NCI-H69 (cell line): ENCODE measurements at regions not wholly inside any gene's neighbourhood (a gene's known extent, or its start where the extent isn't known, plus 50 kb on each side); places are given as distances from the start of the nearest gene placed in this dataset.
A peak's percentile ranks its signal among the peaks of the same experiment; 100 is the strongest.

ENCODE experiments used
- DNase-seq: peaks from one replicate; lab custom pipeline; 2025; lab: John Stamatoyannopoulos, UW

DNA sequence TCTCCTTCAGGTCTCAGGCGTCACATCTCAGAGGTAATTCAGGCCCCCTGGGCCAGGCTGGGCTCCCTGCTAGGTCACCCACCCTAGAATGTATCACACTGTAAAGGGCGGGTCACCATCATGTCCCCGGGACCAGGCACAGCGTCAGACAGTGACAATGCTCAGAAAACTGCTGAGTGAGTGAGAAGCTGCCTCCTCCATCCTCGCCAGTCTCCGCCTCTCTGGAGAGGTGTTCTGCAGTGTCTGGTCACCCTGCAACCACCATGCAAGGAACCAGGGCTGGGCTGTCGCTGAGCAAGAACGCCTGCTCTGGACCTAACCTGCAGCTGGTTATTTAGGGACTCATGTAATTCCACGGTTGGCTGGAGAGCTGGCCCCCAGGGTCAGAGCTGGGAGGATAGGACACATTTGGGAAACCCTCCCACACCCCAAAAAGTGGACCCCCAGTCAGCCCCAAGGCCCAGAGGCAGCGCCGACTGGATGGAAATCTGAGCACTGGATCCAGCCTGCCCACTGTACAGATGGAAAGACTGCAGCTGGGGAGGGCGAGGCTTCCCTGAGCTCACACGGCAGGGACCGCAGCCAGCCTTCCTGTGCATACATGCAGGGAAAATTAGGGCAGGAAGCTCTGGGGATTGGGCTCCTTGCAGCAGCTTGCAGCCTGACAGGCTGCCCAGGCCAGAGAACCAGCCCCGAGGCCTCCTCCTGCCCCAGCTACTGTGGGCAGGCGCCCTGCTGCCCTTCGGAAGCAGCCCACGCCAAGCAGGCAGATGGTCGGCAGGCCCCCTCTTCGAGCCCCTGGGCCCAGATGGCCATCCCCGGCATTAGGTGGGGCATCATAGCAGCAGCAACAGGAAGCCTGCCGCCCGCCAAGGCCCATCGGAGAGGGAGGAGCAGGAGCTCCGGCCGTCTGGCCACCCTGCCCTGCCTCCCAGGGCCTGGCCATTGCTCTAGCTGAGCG, 105.4 kb upstream of the ZMIZ1 start:
- DNase-seq: peak; percentile 24

DNA sequence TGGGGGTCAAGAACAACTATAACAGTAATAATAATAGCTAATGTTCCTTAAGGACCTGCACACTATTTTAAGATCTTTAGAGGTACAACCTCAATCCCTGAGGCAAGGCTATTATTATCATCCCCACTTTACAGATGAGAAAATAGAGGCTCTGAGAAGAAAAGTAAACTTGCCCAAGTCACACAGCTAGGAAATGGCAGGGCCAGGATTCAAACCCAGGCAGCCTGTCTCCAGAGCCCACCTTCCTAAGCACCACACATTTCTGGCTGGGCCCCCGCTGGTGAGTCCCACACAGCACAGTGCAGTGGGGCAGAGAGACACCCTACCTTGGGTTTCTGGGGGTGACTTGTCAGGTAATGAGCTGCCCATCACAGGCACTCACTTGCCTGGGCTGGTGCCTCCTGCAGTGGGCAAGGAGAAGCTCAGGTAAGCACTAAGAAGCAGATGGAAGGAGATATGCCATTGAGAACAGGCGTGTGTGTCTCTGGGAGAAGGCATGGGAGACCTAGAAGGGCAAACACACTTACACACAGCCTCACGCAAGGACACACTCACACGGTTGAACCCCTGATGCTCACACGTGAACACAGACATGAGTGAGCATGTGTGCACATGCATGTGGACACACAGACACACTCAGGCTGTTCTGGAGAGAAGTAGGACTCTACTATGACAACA, 104.4 kb upstream of the ZMIZ1 start:
- DNase-seq: peak; percentile 23

GRCh38 chr10:78964952-78965633, 103.7 kb upstream of the ZMIZ1 start:
- DNase-seq: peak; percentile 78

GRCh38 chr10:78966182-78966787, 102.5 kb upstream of the ZMIZ1 start:
- peak; percentile 6 for DNase-seq

DNA sequence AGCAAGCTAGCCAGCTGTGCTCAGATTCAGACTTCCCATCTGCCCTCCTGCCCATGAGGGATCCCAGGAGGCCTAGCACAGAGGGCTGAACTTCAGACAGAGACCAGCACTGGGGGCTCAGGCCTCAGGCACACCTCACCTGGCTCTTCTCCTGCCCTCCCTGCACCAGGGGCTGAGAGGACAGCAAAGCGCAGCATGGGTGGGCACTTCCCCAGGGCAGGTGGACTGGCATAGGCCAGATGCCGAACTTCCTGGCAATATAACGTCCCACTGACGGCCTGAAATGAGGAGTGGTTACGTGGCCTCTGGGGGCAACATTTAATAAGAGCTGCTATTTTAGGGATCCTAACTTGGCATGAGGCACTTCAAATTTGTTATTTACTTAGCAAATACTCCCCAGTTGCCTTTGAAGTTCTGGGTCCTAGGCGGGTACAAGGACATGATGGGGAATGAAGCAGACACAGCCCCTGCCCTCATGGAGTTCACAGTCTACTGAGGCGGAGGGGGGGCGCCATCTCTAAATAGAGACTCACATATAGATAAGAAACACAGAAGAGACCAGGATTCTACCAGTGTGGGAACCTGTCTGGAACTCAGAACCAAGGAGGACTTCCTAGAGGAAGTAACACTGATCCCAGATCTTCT, 101.8 kb upstream of the ZMIZ1 start:
- no peak for DNase-seq

DNA sequence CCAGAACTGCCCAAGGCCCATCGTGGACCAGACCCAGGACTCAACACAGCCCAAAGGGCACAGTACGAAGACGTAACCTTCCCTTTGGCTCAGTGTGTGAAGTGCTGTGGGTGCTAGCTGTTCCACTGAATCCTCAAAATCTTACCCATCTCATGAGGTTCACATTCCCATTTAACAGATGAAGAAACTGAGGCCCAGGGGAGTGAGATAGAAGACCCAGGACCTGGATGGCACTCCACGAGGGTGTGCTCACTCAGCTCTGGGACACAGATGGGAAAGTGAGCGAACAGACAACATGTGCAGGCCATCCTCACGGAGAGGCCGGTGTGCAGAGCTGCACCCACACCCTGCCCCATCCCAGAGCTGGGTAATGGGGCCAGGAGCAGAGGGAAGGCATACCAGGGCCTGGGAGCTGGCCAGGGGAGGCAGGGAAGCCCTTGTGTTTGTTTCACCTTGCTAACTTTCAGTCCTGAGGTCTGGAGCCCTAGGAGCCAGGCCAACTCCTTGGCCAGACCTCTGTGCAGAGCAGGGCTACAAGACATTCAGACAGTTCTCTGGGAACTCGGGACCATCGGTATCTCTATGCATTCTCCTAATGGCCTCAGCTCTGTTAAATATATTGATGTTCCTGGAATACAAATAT, 100.3 kb upstream of the ZMIZ1 start:
- DNase-seq: no peak

DNA sequence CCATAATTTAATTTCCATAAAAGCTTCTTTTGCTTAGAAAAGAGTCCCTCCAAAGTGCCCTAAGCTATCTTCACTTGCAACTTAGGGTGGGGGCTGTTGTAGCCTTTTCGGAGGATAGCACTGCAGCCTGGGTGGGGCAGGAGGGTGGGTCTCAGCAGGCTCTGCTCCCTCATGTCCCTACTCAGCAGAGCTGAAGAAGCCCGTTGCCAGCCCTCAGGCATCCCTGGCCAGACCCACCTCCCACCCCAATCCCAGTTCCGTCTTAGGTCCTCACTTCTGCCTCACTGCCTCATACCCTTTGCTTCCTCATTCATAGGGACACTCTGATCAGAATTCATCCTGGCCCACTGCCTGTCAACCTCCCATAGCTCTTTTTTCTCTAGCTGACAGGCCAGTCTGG, 99.8 kb upstream of the ZMIZ1 start:
- DNase-seq: no peak

DNA sequence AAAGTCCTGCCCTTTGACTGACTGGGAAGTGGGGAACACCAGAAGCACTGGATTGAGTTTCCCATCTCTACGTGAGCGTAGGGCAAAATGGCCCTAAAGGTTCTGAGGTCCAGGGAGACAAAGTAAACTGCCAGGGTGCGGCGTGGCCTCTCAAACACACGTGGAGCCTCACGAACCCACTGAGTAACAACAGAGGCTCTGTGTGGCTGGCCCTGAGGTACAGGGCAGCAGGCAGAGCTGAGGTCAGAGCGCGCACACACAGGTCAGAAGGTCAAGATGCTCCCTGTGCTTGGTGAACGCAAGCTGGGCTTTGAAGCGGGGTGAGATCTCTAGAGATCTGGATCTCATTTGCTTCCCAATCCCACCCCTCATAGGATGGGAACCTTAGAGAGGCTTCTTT, 99.0 kb upstream of the ZMIZ1 start:
- no peak for DNase-seq

- DNase-seq: no peak
Measured at GRCh38 chr10:78970261-78970660, 98.5 kb upstream of the ZMIZ1 start.

DNA sequence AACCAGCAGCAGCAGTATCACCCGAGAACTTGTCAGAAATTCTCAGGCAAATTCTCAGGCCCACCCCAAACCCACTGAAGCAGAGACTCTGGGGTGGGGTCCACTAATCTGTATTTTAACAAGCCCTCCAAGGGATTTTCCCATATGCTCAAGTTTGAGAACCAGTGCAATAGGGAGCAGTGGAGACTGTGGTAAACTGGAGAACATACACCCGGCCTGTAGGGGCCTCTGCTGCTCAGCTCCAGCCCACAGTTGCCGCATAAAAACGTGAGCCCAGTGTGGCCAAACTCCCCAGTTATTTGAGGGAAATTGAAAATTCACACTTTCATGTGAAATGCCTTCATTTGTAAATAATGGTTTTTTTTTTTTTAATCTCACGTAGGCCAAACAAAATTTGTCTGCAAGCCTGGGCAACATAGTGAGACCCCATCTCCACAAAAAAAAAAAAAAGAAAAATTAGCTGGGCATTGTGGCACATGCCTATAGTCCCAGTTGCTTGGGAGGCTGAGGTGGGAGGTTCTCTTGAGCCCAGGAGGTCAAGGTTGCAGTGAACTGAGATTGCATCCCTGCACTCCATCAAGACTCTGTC, 97.6 kb upstream of the ZMIZ1 start:
- no peak for DNase-seq

- DNase-seq: no peak
Measured at GRCh38 chr10:78972160-78972946, 96.4 kb upstream of the ZMIZ1 start.

- DNase-seq: peak; percentile 93
Measured at GRCh38 chr10:78972947-78973900, 95.5 kb upstream of the ZMIZ1 start.

- DNase-seq: peak; percentile 96
Measured at GRCh38 chr10:78973901-78974616, 94.7 kb upstream of the ZMIZ1 start.

GRCh38 chr10:78974617-78975317, 94.0 kb upstream of the ZMIZ1 start:
- DNase-seq: peak; percentile 67

- DNase-seq: no peak
Measured at GRCh38 chr10:78975926-78976325, 92.8 kb upstream of the ZMIZ1 start.

DNA sequence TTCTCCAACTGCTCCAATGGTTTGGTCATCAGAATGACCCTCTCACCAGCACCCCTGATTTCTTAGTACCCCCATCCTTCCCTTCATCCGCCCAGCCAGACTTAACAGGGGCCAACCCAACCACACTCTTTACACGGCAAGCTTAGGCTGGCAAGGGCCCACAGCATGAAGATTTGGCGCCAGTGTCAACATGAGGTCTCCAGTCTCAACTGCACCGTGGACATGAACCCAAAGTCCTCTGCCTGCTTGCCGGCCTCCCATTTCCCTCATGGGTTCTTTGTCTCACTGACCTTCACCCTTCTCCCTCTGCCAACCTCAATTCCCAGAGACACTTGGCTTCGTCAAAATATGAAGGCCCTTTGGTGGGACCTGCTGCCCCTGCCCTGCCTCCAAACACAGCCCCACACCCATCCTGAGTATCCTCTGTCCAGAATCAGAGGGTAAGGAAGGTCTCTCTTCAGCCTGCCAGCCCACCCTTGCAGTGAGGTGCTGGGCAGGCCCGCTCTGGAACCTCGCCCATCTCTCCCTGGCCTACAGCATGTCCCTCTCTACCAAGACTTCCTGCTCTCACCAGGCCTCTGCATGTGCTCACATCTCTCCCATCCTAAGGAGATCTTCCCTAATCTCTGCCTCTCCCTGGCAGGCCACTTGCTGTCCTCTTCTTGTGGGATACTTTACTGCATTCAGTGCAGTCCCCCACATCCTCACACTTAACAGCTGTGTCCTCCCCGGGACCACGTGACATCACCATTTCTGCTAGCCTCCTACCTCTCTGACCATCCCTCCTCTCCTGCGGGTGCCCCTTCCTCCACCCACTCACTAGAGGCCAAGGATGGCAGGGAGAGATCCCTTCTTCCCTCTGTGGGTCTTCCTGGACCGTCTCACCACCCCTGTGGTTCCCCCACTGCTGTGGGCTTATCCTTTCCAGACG, 91.7 kb upstream of the ZMIZ1 start:
- no peak for DNase-seq
